ENCODE measurements at regions not wholly inside any gene's neighbourhood (a gene's known extent, or its start where the extent isn't known, plus 50 kb on each side); places are given as distances from the start of the nearest gene placed in this dataset.

DNA sequence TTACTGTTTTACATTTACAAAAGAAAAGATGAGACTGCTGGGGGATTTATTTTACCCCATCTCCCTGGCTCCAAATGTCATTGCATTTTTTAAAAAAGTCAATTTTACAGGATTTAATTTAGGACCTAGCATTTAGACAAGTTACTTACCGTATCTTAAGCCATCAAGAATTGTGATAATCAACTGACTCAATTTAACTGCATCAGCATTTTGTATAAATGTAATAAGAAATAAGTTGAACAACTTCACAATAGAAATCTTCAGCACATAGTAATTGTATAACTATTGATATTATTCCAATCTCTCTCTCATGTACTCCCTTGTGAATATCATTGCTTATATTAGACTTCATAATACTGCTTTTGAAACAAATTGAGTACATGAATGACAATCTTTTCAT is 907.5 kb upstream of the SLC10A2 start:
- TF ChIP-seq, protein P1, sequence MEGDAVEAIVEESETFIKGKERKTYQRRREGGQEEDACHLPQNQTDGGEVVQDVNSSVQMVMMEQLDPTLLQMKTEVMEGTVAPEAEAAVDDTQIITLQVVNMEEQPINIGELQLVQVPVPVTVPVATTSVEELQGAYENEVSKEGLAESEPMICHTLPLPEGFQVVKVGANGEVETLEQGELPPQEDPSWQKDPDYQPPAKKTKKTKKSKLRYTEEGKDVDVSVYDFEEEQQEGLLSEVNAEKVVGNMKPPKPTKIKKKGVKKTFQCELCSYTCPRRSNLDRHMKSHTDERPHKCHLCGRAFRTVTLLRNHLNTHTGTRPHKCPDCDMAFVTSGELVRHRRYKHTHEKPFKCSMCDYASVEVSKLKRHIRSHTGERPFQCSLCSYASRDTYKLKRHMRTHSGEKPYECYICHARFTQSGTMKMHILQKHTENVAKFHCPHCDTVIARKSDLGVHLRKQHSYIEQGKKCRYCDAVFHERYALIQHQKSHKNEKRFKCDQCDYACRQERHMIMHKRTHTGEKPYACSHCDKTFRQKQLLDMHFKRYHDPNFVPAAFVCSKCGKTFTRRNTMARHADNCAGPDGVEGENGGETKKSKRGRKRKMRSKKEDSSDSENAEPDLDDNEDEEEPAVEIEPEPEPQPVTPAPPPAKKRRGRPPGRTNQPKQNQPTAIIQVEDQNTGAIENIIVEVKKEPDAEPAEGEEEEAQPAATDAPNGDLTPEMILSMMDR (conservative IDR thresholded peaks at IDR 0.05 in 1 of 2, IDR thresholded peaks at IDR 0.05 in 1 of 2; ENCODE audit: low read depth in 1 of 2, low read length in 2 of 2), result no peak
- no peak for TF ChIP-seq EZH2 (IDR thresholded peaks at IDR 0.05; ENCODE audit: low read length, missing control alignments)
